Astrocyte (in vitro differentiated cells and primary cell): ENCODE measurements at regions not wholly inside any gene's neighbourhood (a gene's known extent, or its start where the extent isn't known, plus 50 kb on each side); places are given as distances from the start of the nearest gene placed in this dataset.

ENCODE experiments used
- CTCF ChIP-seq: IDR thresholded peaks from 2 replicates; pipeline ENCODE4 v1.5.1; 2011; ENCODE audit warnings: low read depth, mild to moderate bottlenecking, inconsistent platforms, low read length, moderate library complexity; ENCODE audit not compliant: insufficient read depth
- EZH2 ChIP-seq: IDR thresholded peaks from 2 replicates; pipeline ENCODE4 v1.6.1; 2012; ENCODE audit warnings: mild to moderate bottlenecking, low read length, inconsistent platforms; ENCODE audit not compliant: insufficient read depth

GRCh38 chr13:82947191-82947621 is 935.1 kb downstream of the SLITRK1 start:
- TF ChIP-seq CTCF, result no peak
- no peak for TF ChIP-seq EZH2
